HG03025 (cell line): ENCODE measurements at regions not wholly inside any gene's neighbourhood (a gene's known extent, or its start where the extent isn't known, plus 50 kb on each side); places are given as distances from the start of the nearest gene placed in this dataset.

Source experiments
- ATAC-seq: cut with Tn5 transposase; IDR thresholded peaks from one replicate; pipeline ENCODE4 v1.9.1; 2021; ENCODE audit warnings: mild to moderate bottlenecking, moderate library complexity; ENCODE audit not compliant: unreplicated experiment, low FRiP score

- no peak for ATAC-seq
These were observed 53.3 kb downstream of the FOXD1 start for GRCh38 chr5:73395256-73395655.

GRCh38 chr5:73394610-73395009, 54.0 kb downstream of the FOXD1 start:
- ATAC-seq = no peak

- ATAC-seq = no peak
These were observed 54.7 kb downstream of the FOXD1 start for GRCh38 chr5:73393611-73394489.

- ATAC-seq = no peak
These were observed 55.8 kb downstream of the FOXD1 start for GRCh38 chr5:73392775-73393174.

GRCh38 chr5:73391441-73391881, 57.1 kb downstream of the FOXD1 start:
- no peak for ATAC-seq

GRCh38 chr5:73390972-73391371, 57.6 kb downstream of the FOXD1 start:
- ATAC-seq = no peak

GRCh38 chr5:73388740-73389139, 59.8 kb downstream of the FOXD1 start:
- no peak for ATAC-seq

GRCh38 chr5:73388306-73388684, 60.3 kb downstream of the FOXD1 start:
- no peak for ATAC-seq

GRCh38 chr5:73387601-73388305, 60.8 kb downstream of the FOXD1 start:
- peak; percentile 98 for ATAC-seq

- peak; percentile 29 for ATAC-seq
These were observed 61.4 kb downstream of the FOXD1 start for GRCh38 chr5:73387149-73387591.

- no peak for ATAC-seq
These were observed 63.7 kb downstream of the FOXD1 start for GRCh38 chr5:73384861-73385260.

GRCh38 chr5:73382401-73382740, 66.2 kb downstream of the FOXD1 start:
- no peak for ATAC-seq

GRCh38 chr5:73381590-73382400, 66.8 kb downstream of the FOXD1 start:
- ATAC-seq = no peak

- no peak for ATAC-seq
These were observed 67.6 kb downstream of the FOXD1 start for GRCh38 chr5:73380710-73381589.

GRCh38 chr5:73380041-73380440, 68.5 kb downstream of the FOXD1 start:
- no peak for ATAC-seq

GRCh38 chr5:73379435-73379834, 69.1 kb downstream of the FOXD1 start:
- ATAC-seq = no peak

GRCh38 chr5:73378765-73379164, 69.8 kb downstream of the FOXD1 start:
- ATAC-seq = no peak

GRCh38 chr5:73378070-73378469, 70.5 kb downstream of the FOXD1 start:
- no peak for ATAC-seq

- ATAC-seq = no peak
These were observed 71.9 kb downstream of the FOXD1 start for GRCh38 chr5:73376618-73377170.

GRCh38 chr5:73375949-73376348, 72.6 kb downstream of the FOXD1 start:
- ATAC-seq = no peak
